ENCODE measurements at regions not wholly inside any gene's neighbourhood (a gene's known extent, or its start where the extent isn't known, plus 50 kb on each side); places are given as distances from the start of the nearest gene placed in this dataset.

DNA sequence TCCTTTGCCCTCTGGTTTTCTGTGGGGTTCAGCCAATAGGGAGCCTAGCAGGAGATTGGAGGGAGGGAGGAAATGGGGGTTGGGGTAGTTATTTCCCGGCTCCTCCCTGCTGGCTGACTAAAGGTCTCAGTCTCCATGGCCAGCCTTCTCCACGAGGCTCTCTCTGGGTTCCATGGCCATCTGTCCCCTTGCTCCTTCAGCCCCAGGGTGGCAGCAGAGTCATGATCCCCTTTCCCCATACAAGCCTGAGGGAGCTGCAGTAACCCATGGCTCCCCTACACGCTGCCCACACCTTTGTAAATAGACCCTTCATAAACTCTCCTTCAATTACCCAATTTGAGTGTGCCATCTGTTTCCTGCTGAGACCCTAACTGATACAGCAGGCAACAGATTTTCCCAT lies 176.1 kb upstream of the CSF3R start:
- Histone ChIP-seq H3K9ac (ENCODE audit: low read depth in 2 of 2, low read length in 2 of 2) (no peak overlapping the region), H3K4me1 (no peaks in the 10 kb centered on the region), H3K36me3 (no peaks in the 10 kb centered on the region), H3K27me3 (no peaks in the 10 kb centered on the region), H3K4me3 (no peak overlapping the region), H3K27ac (no peak overlapping the region), H3K9me3 (no peaks in the 10 kb centered on the region)
- DNase-seq, result no peak
- TF ChIP-seq, protein P1, sequence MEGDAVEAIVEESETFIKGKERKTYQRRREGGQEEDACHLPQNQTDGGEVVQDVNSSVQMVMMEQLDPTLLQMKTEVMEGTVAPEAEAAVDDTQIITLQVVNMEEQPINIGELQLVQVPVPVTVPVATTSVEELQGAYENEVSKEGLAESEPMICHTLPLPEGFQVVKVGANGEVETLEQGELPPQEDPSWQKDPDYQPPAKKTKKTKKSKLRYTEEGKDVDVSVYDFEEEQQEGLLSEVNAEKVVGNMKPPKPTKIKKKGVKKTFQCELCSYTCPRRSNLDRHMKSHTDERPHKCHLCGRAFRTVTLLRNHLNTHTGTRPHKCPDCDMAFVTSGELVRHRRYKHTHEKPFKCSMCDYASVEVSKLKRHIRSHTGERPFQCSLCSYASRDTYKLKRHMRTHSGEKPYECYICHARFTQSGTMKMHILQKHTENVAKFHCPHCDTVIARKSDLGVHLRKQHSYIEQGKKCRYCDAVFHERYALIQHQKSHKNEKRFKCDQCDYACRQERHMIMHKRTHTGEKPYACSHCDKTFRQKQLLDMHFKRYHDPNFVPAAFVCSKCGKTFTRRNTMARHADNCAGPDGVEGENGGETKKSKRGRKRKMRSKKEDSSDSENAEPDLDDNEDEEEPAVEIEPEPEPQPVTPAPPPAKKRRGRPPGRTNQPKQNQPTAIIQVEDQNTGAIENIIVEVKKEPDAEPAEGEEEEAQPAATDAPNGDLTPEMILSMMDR (IDR thresholded peaks at IDR 0.05), result no peak
- intact Hi-C loops (cut with DNase I), result no loop called here

DNA sequence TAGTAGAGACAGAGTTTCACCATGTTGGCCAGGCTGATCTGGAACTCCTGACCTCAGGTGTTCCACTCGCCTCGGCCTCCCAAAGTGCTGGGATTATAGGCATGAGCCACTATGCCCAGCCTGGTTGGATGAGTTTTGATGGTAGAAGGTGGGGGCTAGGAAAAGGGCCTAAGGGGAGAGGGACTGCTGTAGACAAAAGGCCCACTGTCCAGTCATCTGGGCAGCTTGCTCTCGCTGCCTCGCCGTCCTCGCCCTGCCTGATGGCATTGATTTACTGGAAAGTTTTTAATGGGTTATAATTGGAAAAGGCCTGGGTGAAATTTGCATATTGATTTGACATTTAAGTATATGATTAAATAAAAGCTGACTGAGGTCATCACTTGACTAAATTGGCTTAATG lies 175.1 kb upstream of the CSF3R start:
- TF ChIP-seq, protein P1 (IDR thresholded peaks at IDR 0.05), result no peak
- Histone ChIP-seq H3K4me3 (no peak overlapping the region), H3K36me3 (no peaks in the 10 kb centered on the region), H3K9me3 (no peaks in the 10 kb centered on the region), H3K27ac (no peak overlapping the region), H3K4me1 (no peaks in the 10 kb centered on the region), H3K27me3 (no peaks in the 10 kb centered on the region), H3K9ac (ENCODE audit: low read depth in 2 of 2, low read length in 2 of 2) (no peak overlapping the region)
- intact Hi-C loops (cut with DNase I), result no loop called here
- DNase-seq, result no peak

DNA sequence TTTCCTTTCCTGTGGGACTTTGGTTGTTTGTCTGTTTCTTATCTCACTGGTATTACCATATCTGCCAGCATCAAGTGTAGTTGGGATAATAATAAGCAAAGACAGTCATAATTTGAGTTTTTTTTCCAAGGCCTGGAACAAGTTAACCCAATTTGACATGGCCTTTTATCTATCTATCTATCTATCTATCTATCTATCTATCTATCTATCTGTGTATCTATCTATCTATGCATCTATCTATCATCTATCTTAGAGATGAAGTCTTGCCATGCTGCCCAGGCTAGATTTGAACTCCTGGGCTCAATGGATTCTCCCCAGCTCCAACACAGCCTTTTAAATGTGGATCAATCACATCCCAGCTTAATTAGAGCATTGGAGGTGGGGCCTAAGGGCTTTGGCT lies 174.1 kb upstream of the CSF3R start:
- Histone ChIP-seq H3K36me3 (no peaks in the 10 kb centered on the region), H3K9me3 (no peaks in the 10 kb centered on the region), H3K4me1 (no peaks in the 10 kb centered on the region), H3K27me3 (no peaks in the 10 kb centered on the region), H3K4me3 (no peak overlapping the region), H3K9ac (ENCODE audit: low read depth in 2 of 2, low read length in 2 of 2) (no peak overlapping the region), H3K27ac (no peak overlapping the region)
- DNase-seq, result no peak
- TF ChIP-seq, protein P1 (IDR thresholded peaks at IDR 0.05), result no peak
- intact Hi-C loops (cut with DNase I), result no loop called here

DNA sequence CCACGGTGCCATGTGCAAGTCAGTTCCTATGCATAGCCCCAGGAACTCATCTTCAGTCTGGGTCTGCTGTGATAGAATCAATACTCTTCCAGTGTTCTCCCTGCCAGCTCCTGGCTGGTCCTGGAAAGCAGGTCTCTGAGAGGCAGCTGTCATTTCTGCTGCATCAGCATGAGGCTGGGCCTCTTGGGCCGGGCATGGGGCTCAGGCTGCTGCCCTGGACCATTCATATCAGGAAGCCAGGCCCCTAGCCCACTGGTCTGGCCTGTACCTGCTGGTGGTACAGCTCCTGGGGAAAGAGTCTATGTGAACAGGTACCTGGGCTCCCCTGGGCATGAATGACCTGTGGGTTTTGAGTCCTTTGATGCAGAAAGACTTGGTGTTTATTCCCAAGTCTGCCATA lies 173.6 kb upstream of the CSF3R start:
- no peak for DNase-seq
- H3K9ac ChIP-seq (ENCODE audit: low read depth in 2 of 2, low read length in 2 of 2), result no peak overlapping the region
- H3K27ac ChIP-seq, result no peak overlapping the region
- intact Hi-C loops (cut with DNase I), result no loop called here
- no peaks in the 10 kb centered on the region for H3K9me3 ChIP-seq
- H3K27me3 ChIP-seq, result no peaks in the 10 kb centered on the region
- TF ChIP-seq, protein P1 (IDR thresholded peaks at IDR 0.05), result no peak
- no peaks in the 10 kb centered on the region for H3K36me3 ChIP-seq
- H3K4me1 ChIP-seq, result no peaks in the 10 kb centered on the region
- no peak overlapping the region for H3K4me3 ChIP-seq

DNA sequence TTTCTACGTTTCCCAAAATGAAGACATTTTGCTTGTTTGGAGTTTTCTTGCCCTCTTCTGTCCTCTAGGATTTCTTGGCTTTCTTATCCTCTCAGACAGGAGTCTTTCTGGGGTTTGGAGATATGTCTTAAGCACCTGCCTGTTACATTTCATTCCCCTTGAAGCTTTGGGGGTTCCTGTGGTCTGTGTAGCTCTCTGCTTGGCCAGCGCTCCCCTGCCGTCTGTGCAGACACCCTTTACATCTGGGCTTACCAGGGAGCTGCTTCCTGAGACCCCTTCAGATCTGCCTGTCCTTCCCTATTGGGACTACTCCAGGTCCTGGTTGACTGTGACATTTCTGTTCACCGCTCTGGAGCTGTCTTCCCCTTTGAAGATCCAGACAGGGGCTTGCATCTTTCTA lies 171.9 kb upstream of the CSF3R start:
- Histone ChIP-seq H3K36me3 (no peaks in the 10 kb centered on the region), H3K27ac (no peak overlapping the region), H3K9me3 (no peaks in the 10 kb centered on the region), H3K9ac (ENCODE audit: low read depth in 2 of 2, low read length in 2 of 2) (no peak overlapping the region), H3K27me3 (peaks cover 4% of the 10 kb centered on the region), H3K4me1 (no peaks in the 10 kb centered on the region), H3K4me3 (no peak overlapping the region)
- intact Hi-C loops (cut with DNase I), result no loop called here
- DNase-seq, result no peak
- TF ChIP-seq, protein P1 (IDR thresholded peaks at IDR 0.05), result no peak

DNA sequence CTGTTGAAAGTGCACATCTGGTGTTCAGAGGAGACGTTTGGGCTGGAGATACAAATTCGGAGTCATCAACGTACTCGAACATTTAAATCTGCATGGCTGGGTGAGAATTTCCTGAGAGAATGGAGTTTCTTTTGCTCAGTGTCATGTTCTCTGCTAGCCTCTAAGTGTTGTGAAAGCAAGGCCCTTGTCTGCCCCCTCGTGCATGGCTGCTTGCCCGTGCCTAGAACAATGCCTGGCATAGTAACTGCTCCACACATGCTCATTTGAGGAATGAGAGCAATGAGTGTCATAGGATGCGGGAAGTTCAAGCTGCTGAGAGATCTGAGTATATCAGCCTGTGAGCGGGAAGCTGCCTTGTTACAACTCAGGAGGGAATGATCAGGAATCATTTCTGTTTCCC lies 171.1 kb upstream of the CSF3R start:
- H3K4me1 ChIP-seq, result no peaks in the 10 kb centered on the region
- H3K9me3 ChIP-seq, result no peaks in the 10 kb centered on the region
- H3K9ac ChIP-seq (ENCODE audit: low read depth in 2 of 2, low read length in 2 of 2), result no peak overlapping the region
- no peak for DNase-seq
- H3K27ac ChIP-seq, result no peak overlapping the region
- intact Hi-C loops (cut with DNase I), result no loop called here
- no peak overlapping the region for H3K4me3 ChIP-seq
- TF ChIP-seq, protein P1 (IDR thresholded peaks at IDR 0.05), result no peak
- no peaks in the 10 kb centered on the region for H3K36me3 ChIP-seq
- H3K27me3 ChIP-seq, result peaks cover 6% of the 10 kb centered on the region

Measured in colonic mucosa (tissue), 4 donors.